HUES6 (cell line): ENCODE measurements at regions not wholly inside any gene's neighbourhood (a gene's known extent, or its start where the extent isn't known, plus 50 kb on each side); places are given as distances from the start of the nearest gene placed in this dataset.

ENCODE experiments used
- H3K27ac ChIP-seq: 2 replicates; pipeline ENCODE4 v1.7.0; 2013; ENCODE audit warnings: low read depth, mild to moderate bottlenecking, low read length, inconsistent platforms
- H3K27me3 ChIP-seq: 2 replicates; pipeline ENCODE4 v1.6.1; 2013; ENCODE audit warnings: low read length; ENCODE audit not compliant: control insufficient read depth, insufficient read depth
- H3K36me3 ChIP-seq: 2 replicates; pipeline ENCODE4 v1.6.1; 2013; ENCODE audit warnings: low read length; ENCODE audit not compliant: control insufficient read depth, insufficient read depth
- H3K4me1 ChIP-seq: 2 replicates; pipeline ENCODE4 v1.6.1; 2013; ENCODE audit warnings: low read length; ENCODE audit not compliant: control insufficient read depth, insufficient read depth
- H3K4me3 ChIP-seq: 2 replicates; pipeline ENCODE4 v1.5.1; 2013; ENCODE audit warnings: low read depth, low read length
- H3K9ac ChIP-seq: one replicate; pipeline ENCODE4 v1.6.1; 2013; ENCODE audit warnings: mild to moderate bottlenecking, low read length
- H3K9me3 ChIP-seq: 2 replicates; pipeline ENCODE4 v1.6.1; 2013; ENCODE audit warnings: low read depth, low read length; ENCODE audit not compliant: control insufficient read depth, insufficient read depth

DNA sequence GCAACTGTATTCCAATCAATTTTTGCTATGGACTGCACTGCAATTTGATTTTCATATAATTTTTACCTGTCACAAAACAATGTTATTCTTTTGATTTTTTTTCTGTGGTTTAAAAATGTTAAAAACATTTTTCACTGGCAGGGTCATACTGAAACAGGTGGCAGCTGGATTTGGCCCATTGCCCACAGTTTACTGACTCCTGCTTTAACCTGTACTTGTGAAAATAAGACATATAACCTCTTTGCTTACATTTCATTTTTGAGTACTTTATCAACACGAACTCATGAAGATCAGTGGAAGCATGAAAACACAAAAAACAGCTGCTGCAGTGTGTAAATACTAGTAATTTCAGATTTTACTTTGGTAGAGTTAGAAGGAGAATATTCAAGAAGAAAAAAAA, 313.1 kb downstream of the WDR72 start:
- Histone ChIP-seq H3K36me3 (no peaks in the 10 kb centered on the region), H3K9ac (no peak overlapping the region), H3K27ac (no peak overlapping the region), H3K4me3 (no peak overlapping the region), H3K27me3 (no peaks in the 10 kb centered on the region), H3K9me3 (no peaks in the 10 kb centered on the region), H3K4me1 (peaks cover 7% of the 10 kb centered on the region)

GRCh38 chr15:53445531-53445930, 313.9 kb downstream of the WDR72 start:
- Histone ChIP-seq H3K9ac (no peak overlapping the region), H3K27me3 (no peaks in the 10 kb centered on the region), H3K4me1 (peaks cover 7% of the 10 kb centered on the region), H3K27ac (no peak overlapping the region), H3K9me3 (no peaks in the 10 kb centered on the region), H3K4me3 (no peak overlapping the region), H3K36me3 (no peaks in the 10 kb centered on the region)

DNA sequence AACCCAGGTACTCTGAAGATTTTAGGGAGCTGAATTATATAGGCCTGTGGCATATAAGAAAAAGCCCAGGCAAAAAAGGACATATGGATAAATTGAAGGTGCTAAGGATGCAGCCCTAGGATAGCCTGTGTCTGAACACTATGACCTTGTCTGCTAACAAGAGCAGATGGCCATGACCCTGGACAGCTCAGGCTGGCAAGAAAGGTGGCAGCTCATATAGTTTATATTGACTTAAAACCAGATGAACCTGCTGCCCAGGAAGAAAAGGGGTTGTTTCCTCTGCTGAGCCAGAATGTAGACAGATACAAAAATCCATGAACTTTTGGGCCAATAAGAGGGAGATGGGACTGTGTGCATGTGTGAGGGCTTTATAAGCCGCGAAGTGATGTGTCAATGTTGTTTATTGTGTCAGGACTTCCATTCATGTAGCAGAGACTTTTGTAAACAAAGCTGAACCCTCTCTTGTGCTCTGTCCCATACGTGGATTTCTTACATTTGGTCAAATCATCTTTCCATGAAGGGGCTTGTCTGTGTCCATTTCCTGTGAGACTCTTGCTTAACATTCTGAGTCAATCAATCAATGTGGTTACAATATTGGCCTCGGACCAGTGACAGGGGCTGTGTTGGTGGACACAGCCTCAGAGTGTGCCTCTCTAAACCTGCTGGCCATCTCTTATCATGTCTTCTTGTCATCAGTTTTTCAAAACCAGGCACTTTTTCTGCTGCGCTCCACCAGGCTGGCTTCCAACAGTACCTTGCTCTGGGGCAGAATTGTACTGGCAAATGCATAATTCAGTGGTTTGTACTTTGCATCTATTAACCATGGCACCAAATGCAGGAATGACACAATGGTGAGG, 321.2 kb downstream of the WDR72 start:
- Histone ChIP-seq H3K36me3 (no peaks in the 10 kb centered on the region), H3K4me3 (no peak overlapping the region), H3K4me1 (no peaks in the 10 kb centered on the region)

DNA sequence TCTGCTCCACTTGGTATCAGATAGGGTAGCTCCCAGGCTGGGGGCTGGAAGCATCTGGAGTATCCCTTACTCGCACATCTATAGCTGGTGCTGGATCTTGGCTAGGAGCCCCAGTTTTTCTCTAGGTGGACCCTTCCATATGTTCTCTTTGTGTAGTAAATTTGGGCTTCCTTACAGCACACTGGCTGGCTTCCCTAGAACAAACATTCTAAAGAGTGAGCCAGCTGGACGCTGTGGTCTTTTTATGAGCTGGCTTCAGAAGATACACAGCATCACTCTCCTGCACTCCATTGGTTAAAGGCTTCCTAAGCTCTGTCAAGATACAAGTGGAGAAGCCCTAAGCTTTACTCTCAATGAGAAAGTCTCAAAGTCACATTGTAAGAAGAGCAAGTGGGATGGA, 322.1 kb downstream of the WDR72 start:
- no peak overlapping the region for H3K9ac ChIP-seq

More for the DNA sequence above, 321.2 kb downstream of the WDR72 start:
- Histone ChIP-seq H3K9ac (no peak overlapping the region), H3K27me3 (no peaks in the 10 kb centered on the region), H3K27ac (no peak overlapping the region), H3K9me3 (no peaks in the 10 kb centered on the region)

DNA sequence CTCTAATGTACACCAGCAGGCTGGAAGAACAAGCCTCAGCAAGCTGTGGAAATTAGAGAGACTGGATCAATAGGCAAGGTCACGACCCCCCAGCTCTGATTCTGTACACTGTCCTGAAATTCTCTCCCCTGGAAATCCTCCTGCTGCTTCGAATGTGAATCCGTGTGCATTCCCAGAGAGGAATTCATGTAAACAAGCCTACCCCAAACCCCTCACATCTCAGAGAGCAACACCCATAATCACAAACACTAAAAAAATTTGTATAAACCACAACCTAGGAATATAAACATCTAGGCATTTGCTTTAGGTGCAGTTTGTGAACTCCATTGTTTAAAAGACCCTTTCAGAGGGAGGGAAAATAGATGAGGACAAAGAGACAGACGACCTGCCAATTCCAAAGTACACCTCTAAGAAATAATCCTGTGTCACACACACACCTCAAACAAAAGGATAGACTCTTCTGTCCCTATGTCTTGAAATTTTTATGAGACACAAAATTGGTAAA, 325.2 kb downstream of the WDR72 start:
- Histone ChIP-seq H3K9ac (no peak overlapping the region), H3K4me1 (no peaks in the 10 kb centered on the region), H3K4me3 (no peak overlapping the region), H3K27ac (no peak overlapping the region), H3K36me3 (no peaks in the 10 kb centered on the region), H3K27me3 (no peaks in the 10 kb centered on the region), H3K9me3 (no peaks in the 10 kb centered on the region)

More for the DNA sequence above, 322.1 kb downstream of the WDR72 start:
- H3K4me1 ChIP-seq: no peaks in the 10 kb centered on the region
- H3K36me3 ChIP-seq: no peaks in the 10 kb centered on the region
- H3K27me3 ChIP-seq: no peaks in the 10 kb centered on the region
- no peak overlapping the region for H3K4me3 ChIP-seq
- no peaks in the 10 kb centered on the region for H3K9me3 ChIP-seq
- H3K27ac ChIP-seq: no peak overlapping the region

- H3K9ac ChIP-seq: no peak overlapping the region
- H3K27me3 ChIP-seq: no peaks in the 10 kb centered on the region
- no peaks in the 10 kb centered on the region for H3K9me3 ChIP-seq
- no peak overlapping the region for H3K4me3 ChIP-seq
- no peak overlapping the region for H3K27ac ChIP-seq
- no peaks in the 10 kb centered on the region for H3K36me3 ChIP-seq
- no peaks in the 10 kb centered on the region for H3K4me1 ChIP-seq
Observed at GRCh38 chr15:53416219-53416940, 343.1 kb downstream of the WDR72 start.

DNA sequence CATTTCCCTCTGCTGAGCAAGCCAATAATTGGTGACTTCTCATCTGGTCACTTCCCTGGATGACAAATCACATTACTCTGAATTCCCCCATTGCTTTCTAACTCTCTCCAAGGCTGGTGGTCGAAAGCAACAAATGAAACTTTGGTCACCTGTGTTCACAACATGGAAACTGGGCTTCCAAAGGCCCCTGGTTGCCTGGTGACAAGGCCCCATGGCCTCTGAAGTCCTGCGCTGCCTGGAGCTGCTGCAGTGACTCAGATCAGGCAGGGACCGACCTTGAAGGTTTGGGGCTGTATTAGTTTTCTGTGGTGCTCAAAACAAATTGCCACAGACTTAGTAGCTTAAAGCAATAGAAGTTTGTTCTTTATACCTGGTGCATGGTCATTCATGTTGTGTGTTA, 345.3 kb downstream of the WDR72 start:
- Histone ChIP-seq H3K4me1 (no peaks in the 10 kb centered on the region), H3K9ac (no peak overlapping the region), H3K9me3 (no peaks in the 10 kb centered on the region), H3K27ac (no peak overlapping the region), H3K36me3 (no peaks in the 10 kb centered on the region), H3K4me3 (no peak overlapping the region), H3K27me3 (no peaks in the 10 kb centered on the region)

- Histone ChIP-seq H3K9me3 (no peaks in the 10 kb centered on the region), H3K27ac (no peak overlapping the region), H3K4me3 (no peak overlapping the region), H3K27me3 (no peaks in the 10 kb centered on the region), H3K36me3 (no peaks in the 10 kb centered on the region), H3K4me1 (no peaks in the 10 kb centered on the region), H3K9ac (no peak overlapping the region)
Observed at GRCh38 chr15:53412542-53412941, 346.9 kb downstream of the WDR72 start.

DNA sequence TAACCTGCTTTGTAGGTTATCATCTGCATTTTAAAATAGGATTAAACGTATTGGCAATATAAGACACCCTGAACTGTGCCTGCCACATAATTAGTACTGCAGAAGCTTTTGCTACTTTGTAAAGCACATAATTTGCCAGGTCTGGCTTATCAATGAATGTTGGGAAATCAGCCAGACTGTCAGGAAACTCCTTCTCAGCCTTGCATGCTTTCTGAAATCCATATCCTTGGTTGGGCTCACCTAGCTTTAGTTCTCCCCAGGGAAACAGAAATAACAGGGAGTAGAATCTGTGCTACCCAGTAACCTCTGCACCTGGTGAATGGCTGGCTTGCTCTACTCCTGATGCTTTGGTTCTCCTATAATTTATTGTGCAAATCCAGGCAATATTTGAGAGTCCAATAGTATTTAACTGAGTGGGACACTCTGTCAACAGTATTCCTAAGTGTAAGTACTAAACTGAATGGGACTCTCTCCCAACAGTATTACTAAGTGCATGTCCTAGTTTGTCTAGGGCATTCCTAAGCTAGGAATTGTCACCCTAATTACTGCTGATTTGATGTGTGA, 354.5 kb downstream of the WDR72 start:
- H3K9me3 ChIP-seq: no peaks in the 10 kb centered on the region
- H3K4me1 ChIP-seq: no peaks in the 10 kb centered on the region

DNA sequence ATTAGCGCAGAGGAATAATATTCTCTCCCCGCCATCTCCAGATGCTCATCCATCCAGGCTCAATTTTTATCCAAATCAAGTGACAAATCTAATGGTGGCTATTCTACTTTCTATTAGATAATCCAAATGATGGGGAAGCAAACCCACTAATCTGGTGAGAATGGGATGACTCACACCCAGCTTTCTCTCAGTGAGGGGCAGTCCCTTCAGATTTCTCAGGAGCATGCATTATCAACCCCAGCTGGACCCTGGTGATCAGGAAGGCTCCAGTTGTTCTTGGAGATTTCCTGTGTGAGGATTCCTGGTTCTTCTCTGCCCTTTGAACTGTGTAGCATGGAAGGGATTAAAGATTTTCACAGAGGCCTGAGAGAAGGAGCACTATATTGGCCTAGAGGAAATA, 358.0 kb downstream of the WDR72 start:
- Histone ChIP-seq H3K9me3 (no peaks in the 10 kb centered on the region), H3K27me3 (no peaks in the 10 kb centered on the region), H3K4me1 (no peaks in the 10 kb centered on the region), H3K27ac (no peak overlapping the region), H3K4me3 (no peak overlapping the region), H3K9ac (no peak overlapping the region), H3K36me3 (no peaks in the 10 kb centered on the region)

More for the DNA sequence above, 354.5 kb downstream of the WDR72 start:
- no peak overlapping the region for H3K4me3 ChIP-seq
- H3K27ac ChIP-seq: no peak overlapping the region
- H3K27me3 ChIP-seq: no peaks in the 10 kb centered on the region
- H3K36me3 ChIP-seq: no peaks in the 10 kb centered on the region
- H3K9ac ChIP-seq: no peak overlapping the region

DNA sequence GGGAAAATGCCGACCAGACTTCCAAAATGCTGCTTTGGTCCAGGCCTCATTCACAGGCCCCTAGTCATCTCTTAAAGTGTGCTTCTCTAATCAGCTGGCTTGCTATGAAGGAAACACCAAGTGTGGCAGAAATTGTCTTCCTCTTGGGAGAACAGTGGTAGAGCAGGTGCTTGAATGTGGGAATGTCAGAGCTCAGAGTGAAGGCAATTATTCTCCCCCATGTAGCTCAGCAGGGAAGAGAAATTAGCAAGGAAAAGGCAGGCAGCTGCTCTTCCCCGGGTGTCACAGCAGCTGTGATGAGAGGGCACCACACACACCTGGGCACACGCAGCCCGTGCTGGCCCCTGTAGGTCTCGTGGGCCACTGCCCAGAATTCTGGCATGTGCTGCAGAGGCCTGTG, 358.5 kb downstream of the WDR72 start:
- Histone ChIP-seq H3K4me1 (no peaks in the 10 kb centered on the region), H3K4me3 (no peak overlapping the region), H3K9me3 (no peaks in the 10 kb centered on the region), H3K27ac (no peak overlapping the region), H3K36me3 (no peaks in the 10 kb centered on the region), H3K9ac (no peak overlapping the region), H3K27me3 (no peaks in the 10 kb centered on the region)
